ENCODE measurements at regions not wholly inside any gene's neighbourhood (a gene's known extent, or its start where the extent isn't known, plus 50 kb on each side); places are given as distances from the start of the nearest gene placed in this dataset.

DNA sequence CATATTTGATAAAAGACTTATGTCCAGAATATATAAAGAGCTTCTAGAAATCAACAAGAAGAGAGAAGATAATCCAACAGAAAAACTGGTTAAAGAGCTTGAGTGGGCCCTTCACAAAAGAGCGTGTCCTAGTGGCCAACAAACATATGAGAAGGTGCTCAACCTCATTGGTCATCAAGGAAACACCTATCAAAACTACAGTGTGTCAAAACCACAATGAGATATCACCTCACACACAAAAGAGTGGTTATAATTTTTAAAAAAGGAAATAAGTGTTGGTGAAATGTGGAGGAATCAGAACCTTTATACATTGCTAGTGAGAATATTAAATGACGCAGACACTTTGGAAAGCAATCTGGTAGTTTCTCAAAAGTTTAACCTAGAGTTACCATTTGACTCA lies 68.4 kb upstream of the KLF13 start:
- TF ChIP-seq, protein P1, sequence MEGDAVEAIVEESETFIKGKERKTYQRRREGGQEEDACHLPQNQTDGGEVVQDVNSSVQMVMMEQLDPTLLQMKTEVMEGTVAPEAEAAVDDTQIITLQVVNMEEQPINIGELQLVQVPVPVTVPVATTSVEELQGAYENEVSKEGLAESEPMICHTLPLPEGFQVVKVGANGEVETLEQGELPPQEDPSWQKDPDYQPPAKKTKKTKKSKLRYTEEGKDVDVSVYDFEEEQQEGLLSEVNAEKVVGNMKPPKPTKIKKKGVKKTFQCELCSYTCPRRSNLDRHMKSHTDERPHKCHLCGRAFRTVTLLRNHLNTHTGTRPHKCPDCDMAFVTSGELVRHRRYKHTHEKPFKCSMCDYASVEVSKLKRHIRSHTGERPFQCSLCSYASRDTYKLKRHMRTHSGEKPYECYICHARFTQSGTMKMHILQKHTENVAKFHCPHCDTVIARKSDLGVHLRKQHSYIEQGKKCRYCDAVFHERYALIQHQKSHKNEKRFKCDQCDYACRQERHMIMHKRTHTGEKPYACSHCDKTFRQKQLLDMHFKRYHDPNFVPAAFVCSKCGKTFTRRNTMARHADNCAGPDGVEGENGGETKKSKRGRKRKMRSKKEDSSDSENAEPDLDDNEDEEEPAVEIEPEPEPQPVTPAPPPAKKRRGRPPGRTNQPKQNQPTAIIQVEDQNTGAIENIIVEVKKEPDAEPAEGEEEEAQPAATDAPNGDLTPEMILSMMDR (IDR thresholded peaks at IDR 0.05), result no peak
- no peak for TF ChIP-seq POLR2A (IDR thresholded peaks at IDR 0.05)

All from prostate gland (tissue), 2 donors.